Kidney epithelial cell (primary cell): ENCODE measurements at regions not wholly inside any gene's neighbourhood (a gene's known extent, or its start where the extent isn't known, plus 50 kb on each side); places are given as distances from the start of the nearest gene placed in this dataset.
A peak's percentile ranks its signal among the peaks of the same experiment; 100 is the strongest.

Source experiments
- DNase-seq: peaks from one replicate; pipeline ENCODE4 v3.0.0-alpha.2; 2010; ENCODE audit warnings: low read depth
- H3K27me3 ChIP-seq: 2 replicates; pipeline ENCODE4 v1.6.0; 2011; ENCODE audit warnings: low read length; ENCODE audit not compliant: control insufficient read depth, insufficient read depth
- H3K36me3 ChIP-seq: 2 replicates; pipeline ENCODE4 v1.5.1; 2011; ENCODE audit warnings: low read length; ENCODE audit not compliant: control insufficient read depth, insufficient read depth
- H3K4me3 ChIP-seq: 2 replicates; pipeline ENCODE4 v1.5.1; 2011; ENCODE audit warnings: low read depth, mild to moderate bottlenecking, control low read depth, low read length
- TF ChIP-seq, protein P1 (sequence below): IDR thresholded peaks from 2 replicates; pipeline ENCODE4 v1.5.1; 2011; ENCODE audit warnings: mild to moderate bottlenecking, moderate library complexity, low read length, control low read depth, inconsistent platforms; ENCODE audit not compliant: insufficient read depth, poor library complexity, severe bottlenecking

DNA sequence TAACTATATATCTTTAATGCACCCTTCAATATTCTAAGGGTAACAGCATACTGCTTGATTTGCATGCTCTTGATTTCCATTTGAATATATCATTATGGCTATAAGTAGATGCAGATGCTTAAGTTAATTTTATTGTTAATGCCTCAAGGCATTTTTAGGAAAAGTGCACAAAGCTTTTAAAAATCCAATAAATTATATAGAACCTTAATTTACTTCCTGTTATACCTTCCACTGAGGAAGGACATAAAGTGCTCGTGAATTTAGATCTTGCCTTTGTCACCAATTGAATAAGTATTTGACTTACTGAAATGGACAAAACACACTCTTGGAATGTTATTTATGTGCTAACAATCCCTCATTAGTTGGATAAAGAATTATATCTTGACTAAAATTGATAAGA, 276.7 kb upstream of the CCDC54 start:
- TF ChIP-seq, protein P1, sequence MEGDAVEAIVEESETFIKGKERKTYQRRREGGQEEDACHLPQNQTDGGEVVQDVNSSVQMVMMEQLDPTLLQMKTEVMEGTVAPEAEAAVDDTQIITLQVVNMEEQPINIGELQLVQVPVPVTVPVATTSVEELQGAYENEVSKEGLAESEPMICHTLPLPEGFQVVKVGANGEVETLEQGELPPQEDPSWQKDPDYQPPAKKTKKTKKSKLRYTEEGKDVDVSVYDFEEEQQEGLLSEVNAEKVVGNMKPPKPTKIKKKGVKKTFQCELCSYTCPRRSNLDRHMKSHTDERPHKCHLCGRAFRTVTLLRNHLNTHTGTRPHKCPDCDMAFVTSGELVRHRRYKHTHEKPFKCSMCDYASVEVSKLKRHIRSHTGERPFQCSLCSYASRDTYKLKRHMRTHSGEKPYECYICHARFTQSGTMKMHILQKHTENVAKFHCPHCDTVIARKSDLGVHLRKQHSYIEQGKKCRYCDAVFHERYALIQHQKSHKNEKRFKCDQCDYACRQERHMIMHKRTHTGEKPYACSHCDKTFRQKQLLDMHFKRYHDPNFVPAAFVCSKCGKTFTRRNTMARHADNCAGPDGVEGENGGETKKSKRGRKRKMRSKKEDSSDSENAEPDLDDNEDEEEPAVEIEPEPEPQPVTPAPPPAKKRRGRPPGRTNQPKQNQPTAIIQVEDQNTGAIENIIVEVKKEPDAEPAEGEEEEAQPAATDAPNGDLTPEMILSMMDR: no peak
- H3K27me3 ChIP-seq: no peaks in the 10 kb centered on the region
- no peaks in the 10 kb centered on the region for H3K36me3 ChIP-seq
- DNase-seq: no peak
- H3K4me3 ChIP-seq: no peak overlapping the region

DNA sequence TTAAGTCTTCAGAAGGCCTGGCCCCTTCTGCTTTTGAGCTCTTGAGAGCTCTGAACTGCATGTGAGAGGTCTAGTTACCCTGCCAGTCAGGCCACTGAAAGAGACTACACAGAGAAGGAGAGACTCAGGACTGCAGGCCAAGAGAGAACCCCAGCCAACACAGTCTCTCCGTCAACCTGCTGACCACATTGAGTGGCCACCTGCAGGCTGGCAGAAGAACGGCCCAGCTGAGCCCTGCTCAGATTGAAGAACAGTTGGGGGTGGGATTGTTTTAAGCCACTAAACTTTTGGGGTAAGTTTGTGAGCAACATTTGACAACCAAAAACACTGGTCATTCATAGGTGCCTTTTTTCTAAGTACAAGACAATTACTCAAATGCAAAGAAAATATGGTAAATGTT, 273.5 kb upstream of the CCDC54 start:
- TF ChIP-seq, protein P1: no peak
- no peak for DNase-seq
- no peak overlapping the region for H3K4me3 ChIP-seq
- H3K27me3 ChIP-seq: no peaks in the 10 kb centered on the region
- H3K36me3 ChIP-seq: no peaks in the 10 kb centered on the region

DNA sequence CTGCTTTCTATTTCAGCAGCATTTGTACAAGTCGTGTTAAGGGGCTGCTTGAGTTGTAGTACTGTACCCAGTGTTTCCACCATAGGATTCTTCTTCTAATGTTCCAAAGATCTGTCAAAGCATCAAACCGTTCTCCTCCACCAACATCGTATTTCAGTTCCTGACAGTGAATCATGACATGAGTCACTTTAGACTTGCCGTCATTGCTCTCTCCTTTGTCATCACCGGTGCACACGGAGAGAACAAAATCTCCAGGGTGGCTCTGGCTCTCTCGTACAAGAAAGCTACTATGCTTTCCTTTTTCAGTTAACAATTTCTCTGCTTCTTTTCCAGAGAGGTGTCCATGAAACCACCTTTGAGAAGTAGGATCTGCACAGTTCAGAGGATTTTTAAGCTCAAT, 270.9 kb upstream of the CCDC54 start:
- Histone ChIP-seq H3K27me3 (no peaks in the 10 kb centered on the region), H3K4me3 (no peak overlapping the region), H3K36me3 (no peaks in the 10 kb centered on the region)
- TF ChIP-seq, protein P1: no peak
- DNase-seq: peak; percentile 16

DNA sequence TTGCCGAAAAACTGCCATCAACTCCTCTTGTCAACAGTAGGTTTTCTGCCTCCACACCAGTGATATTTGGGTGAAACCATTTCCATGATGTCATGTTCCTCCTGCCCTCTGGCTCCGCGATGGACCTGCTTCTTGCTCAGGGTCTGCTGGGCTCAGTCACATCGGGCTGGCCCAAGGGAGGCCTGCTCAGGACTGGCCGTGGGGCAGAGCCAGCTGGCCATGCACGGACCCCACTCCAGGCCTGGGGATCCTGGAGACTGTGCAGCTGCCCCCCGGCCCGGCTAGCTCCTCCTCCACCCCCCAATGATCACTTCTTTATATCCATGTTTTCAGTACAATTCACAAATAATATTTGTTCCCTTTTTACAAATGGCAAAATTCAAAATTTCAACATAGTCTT, 270.3 kb upstream of the CCDC54 start:
- no peak for DNase-seq
- no peaks in the 10 kb centered on the region for H3K27me3 ChIP-seq
- no peak overlapping the region for H3K4me3 ChIP-seq
- H3K36me3 ChIP-seq: no peaks in the 10 kb centered on the region
- TF ChIP-seq, protein P1: no peak

DNA sequence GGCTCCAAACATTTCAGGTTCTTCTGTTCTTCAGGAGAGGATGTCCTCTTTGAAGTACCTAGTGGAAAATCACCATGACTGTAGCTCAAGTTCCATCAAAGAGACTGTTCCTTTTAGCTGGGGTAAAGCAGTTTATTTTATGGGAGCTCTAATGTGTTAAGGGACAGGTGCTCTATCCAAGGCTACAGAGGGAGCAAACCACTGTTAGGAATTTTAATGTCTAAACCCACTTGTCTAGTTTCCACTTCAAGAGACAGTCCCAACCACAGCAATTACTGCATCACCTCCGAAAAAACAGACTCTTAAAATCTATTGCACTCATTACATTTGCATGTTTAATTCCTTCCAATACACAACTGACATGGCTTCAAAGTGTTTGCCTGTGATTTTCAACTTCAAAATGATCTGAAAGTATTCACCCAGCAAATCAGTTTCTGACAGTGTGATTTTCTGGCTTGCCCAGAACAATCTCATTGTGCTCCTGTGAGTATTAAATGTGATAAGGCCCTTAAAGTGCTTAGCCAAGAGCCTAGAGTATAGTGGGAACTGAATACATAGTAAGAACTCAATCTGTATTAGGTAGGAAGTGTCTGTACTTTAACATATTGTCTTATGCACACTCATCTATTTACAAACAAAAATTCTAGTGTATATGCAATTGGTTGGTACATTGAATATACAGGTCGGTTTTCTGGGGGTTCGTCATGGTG, 266.5 kb upstream of the CCDC54 start:
- no peak for DNase-seq
- Histone ChIP-seq H3K27me3 (no peaks in the 10 kb centered on the region), H3K4me3 (no peak overlapping the region), H3K36me3 (no peaks in the 10 kb centered on the region)
- TF ChIP-seq, protein P1: no peak

DNA sequence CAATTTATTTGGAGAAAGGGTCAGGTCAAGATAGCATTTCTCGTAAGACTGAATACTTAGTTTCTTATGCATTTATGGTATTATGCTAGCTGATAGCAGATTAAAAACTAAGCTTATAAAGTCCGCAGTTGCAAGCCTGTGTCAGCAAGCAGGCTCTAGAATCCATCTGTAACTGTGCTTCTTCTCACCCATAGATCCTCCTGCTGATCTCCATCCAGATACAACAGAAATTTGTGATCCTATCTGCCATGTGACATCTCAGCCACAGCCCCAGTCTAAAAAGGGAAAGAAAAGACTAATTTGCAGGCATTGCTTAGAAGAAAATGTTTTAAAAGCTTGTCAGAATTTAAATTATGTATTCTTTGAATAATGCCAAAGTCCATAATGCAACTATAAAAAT, 265.4 kb upstream of the CCDC54 start:
- no peak for DNase-seq
- Histone ChIP-seq H3K4me3 (no peak overlapping the region), H3K36me3 (no peaks in the 10 kb centered on the region), H3K27me3 (no peaks in the 10 kb centered on the region)
- TF ChIP-seq, protein P1: no peak
